Natural killer cell (primary cell): ENCODE measurements at regions not wholly inside any gene's neighbourhood (a gene's known extent, or its start where the extent isn't known, plus 50 kb on each side); places are given as distances from the start of the nearest gene placed in this dataset.

Source experiments
- ATAC-seq, 3 donors: fragments of 150-1000 bp in 2 of 3; fragments of 200-7000 bp in 1 of 3; cut with Tn5 transposase; 1 replicate in 1 of 3; 2 replicates in 2 of 3; pipeline ENCODE4 v1.10.0; 2021; ENCODE audit warnings: mild to moderate bottlenecking in 2 of 3, moderate library complexity in 2 of 3
- DNase-seq, 2 donors: peaks; one replicate each; pipeline versions ENCODE4 v3.0.0 to v3.0.0-alpha.2; 2013 to 2021; ENCODE audit warnings: mixed read lengths in 1 of 2
- H3K27ac ChIP-seq: one replicate; pipeline ENCODE4 v1.5.1; 2013; ENCODE audit warnings: mild to moderate bottlenecking, low read length
- H3K27me3 ChIP-seq: one replicate; pipeline ENCODE4 v1.6.1; 2013; ENCODE audit warnings: low read length; ENCODE audit not compliant: control insufficient read depth, insufficient read depth
- H3K36me3 ChIP-seq: one replicate; pipeline ENCODE4 v1.6.1; 2013; ENCODE audit warnings: low read length; ENCODE audit not compliant: control insufficient read depth, insufficient read depth
- H3K4me1 ChIP-seq: one replicate; pipeline ENCODE4 v1.6.1; 2013; ENCODE audit warnings: low read length; ENCODE audit not compliant: control insufficient read depth, insufficient read depth
- H3K4me3 ChIP-seq: one replicate; pipeline ENCODE4 v1.5.1; 2013; ENCODE audit warnings: low read length
- H3K9me3 ChIP-seq: one replicate; pipeline ENCODE4 v1.6.1; 2013; ENCODE audit warnings: low read length; ENCODE audit not compliant: control insufficient read depth, insufficient read depth
- H3K27ac Mint-ChIP-seq, 2 donors: one replicate each; pipeline ENCODE4 v1.8.0; 2022; ENCODE audit warnings: mild to moderate bottlenecking in 2 of 2, mixed read lengths in 2 of 2, moderate library complexity in 1 of 2
- H3K27me3 Mint-ChIP-seq, 2 donors: one replicate each; pipeline ENCODE4 v1.8.0; 2022; ENCODE audit warnings: low read depth in 2 of 2, mixed read lengths in 2 of 2
- H3K36me3 Mint-ChIP-seq: one replicate; pipeline ENCODE4 v1.8.0; 2022; ENCODE audit warnings: mixed read lengths
- H3K4me1 Mint-ChIP-seq, 2 donors: one replicate each; pipeline ENCODE4 v1.8.0; 2022; ENCODE audit warnings: mixed read lengths in 2 of 2
- H3K4me3 Mint-ChIP-seq: one replicate; pipeline ENCODE4 v1.8.0; 2022; ENCODE audit warnings: mild to moderate bottlenecking, moderate library complexity, mixed read lengths
- H3K9me3 Mint-ChIP-seq, 2 donors: one replicate each; pipeline ENCODE4 v1.8.0; 2022; ENCODE audit warnings: mixed read lengths in 2 of 2
- CTCF ChIP-seq: fragments of 200-600 bp; IDR thresholded peaks from one replicate; pipeline ENCODE4 v1.8.0; 2022; ENCODE audit warnings: antibody characterized with exemption
- WGBS: methylation state at CpG from one replicate; pipeline ENCODE4 v1.1.7; 2013; ENCODE audit warnings: missing lambda C conversion rate; ENCODE audit not compliant: insufficient coverage; 5-methylcytosine and 5-hydroxymethylcytosine counted together
- intact Hi-C: fragments of 100-400 bp; cut with micrococcal nuclease; formaldehyde crosslinking; loops from one replicate; pipeline ENCODE4 v1.14.2; 2022

GRCh38 chr9:100937382-100937781, 91.1 kb upstream of the PLPPR1 start:
- intact Hi-C loops: no loop called here
- Histone ChIP-seq H3K36me3 (no peaks in the 10 kb centered on the region), H3K4me3 (no peak overlapping the region), H3K4me1 (no peaks in the 10 kb centered on the region), H3K27me3 (no peaks in the 10 kb centered on the region), H3K27ac (no peak overlapping the region), H3K9me3 (no peaks in the 10 kb centered on the region)
- no peak for ATAC-seq
- Mint-ChIP-seq H3K27ac (no peak overlapping the region), H3K9me3 (peaks cover 12 to 16% of the 10 kb centered on the region in 2 donors), H3K36me3 (no peaks in the 10 kb centered on the region), H3K4me3 (no peak overlapping the region), H3K4me1 (no peaks in the 10 kb centered on the region), H3K27me3 (no peaks in the 10 kb centered on the region)
- no peak for DNase-seq
- no peak for TF ChIP-seq CTCF
- 67% methylated on average over 3 of the region's 3 CpGs for WGBS

- Histone ChIP-seq H3K4me1 (no peaks in the 10 kb centered on the region), H3K36me3 (no peaks in the 10 kb centered on the region), H3K9me3 (no peaks in the 10 kb centered on the region), H3K27me3 (no peaks in the 10 kb centered on the region), H3K4me3 (no peak overlapping the region), H3K27ac (no peak overlapping the region)
- intact Hi-C loops: no loop called here
- WGBS: 92% methylated on average over 1 of the region's 1 CpG
- H3K27ac Mint-ChIP-seq: no peak overlapping the region
- DNase-seq (no peak), ATAC-seq (no peak)
- H3K36me3 Mint-ChIP-seq: no peaks in the 10 kb centered on the region
- no peak for TF ChIP-seq CTCF
- no peak overlapping the region for H3K4me3 Mint-ChIP-seq
- H3K27me3 Mint-ChIP-seq: no peaks in the 10 kb centered on the region
- peaks cover 10 to 12% of the 10 kb centered on the region in 2 donors for H3K9me3 Mint-ChIP-seq
- no peaks in the 10 kb centered on the region for H3K4me1 Mint-ChIP-seq
Observed at GRCh38 chr9:100938507-100938906, 90.0 kb upstream of the PLPPR1 start.

- Mint-ChIP-seq H3K4me1 (no peaks in the 10 kb centered on the region), H3K9me3 (peaks cover 16 to 18% of the 10 kb centered on the region in 2 donors), H3K27ac (no peak overlapping the region), H3K27me3 (no peaks in the 10 kb centered on the region), H3K36me3 (peaks cover 6% of the 10 kb centered on the region), H3K4me3 (no peak overlapping the region)
- no peak for TF ChIP-seq CTCF
- H3K4me1 ChIP-seq: no peaks in the 10 kb centered on the region
- H3K4me3 ChIP-seq: no peak overlapping the region
- DNase-seq (no peak), ATAC-seq (no peak)
- no peak overlapping the region for H3K27ac ChIP-seq
- H3K9me3 ChIP-seq: no peaks in the 10 kb centered on the region
- intact Hi-C loops: no loop called here
- no peaks in the 10 kb centered on the region for H3K36me3 ChIP-seq
- H3K27me3 ChIP-seq: no peaks in the 10 kb centered on the region
Observed at GRCh38 chr9:100939636-100940035, 88.9 kb upstream of the PLPPR1 start.

GRCh38 chr9:100959226-100959625, 69.3 kb upstream of the PLPPR1 start:
- DNase-seq (no peak), ATAC-seq (no peak)
- H3K27me3 ChIP-seq: no peaks in the 10 kb centered on the region
- no peak for TF ChIP-seq CTCF
- no peak overlapping the region for H3K27ac ChIP-seq
- H3K36me3 ChIP-seq: no peaks in the 10 kb centered on the region
- Mint-ChIP-seq H3K36me3 (no peaks in the 10 kb centered on the region), H3K27ac (no peak overlapping the region), H3K4me1 (no peaks in the 10 kb centered on the region), H3K9me3 (peaks cover 4 to 7% of the 10 kb centered on the region in 2 donors), H3K4me3 (no peak overlapping the region), H3K27me3 (no peaks in the 10 kb centered on the region)
- intact Hi-C loops: no loop called here
- WGBS: 87% methylated on average over 3 of the region's 3 CpGs
- no peaks in the 10 kb centered on the region for H3K4me1 ChIP-seq
- no peaks in the 10 kb centered on the region for H3K9me3 ChIP-seq
- H3K4me3 ChIP-seq: no peak overlapping the region
